Stomach (tissue), 4 donors: ENCODE measurements at regions not wholly inside any gene's neighbourhood (a gene's known extent, or its start where the extent isn't known, plus 50 kb on each side); places are given as distances from the start of the nearest gene placed in this dataset.

ENCODE experiments used
- CTCF ChIP-seq, 7 experiments: fragments of 450-650 bp in 4 of 7; fragments of 200-600 bp in 3 of 7; sonication (generic) in 3 of 7; IDR thresholded peaks; one replicate each; pipeline ENCODE4 v1.5.1; 2016 to 2019; ENCODE audit warnings: antibody characterized with exemption in 7 of 7, control low read depth in 2 of 7, mild to moderate bottlenecking in 1 of 7
- EP300 ChIP-seq: sonication (generic); formaldehyde crosslinking; IDR thresholded peaks from one replicate; pipeline ENCODE4 v1.6.1; 2017; ENCODE audit warnings: antibody characterized with exemption
- POLR2A ChIP-seq, 4 donors: fragments of 450-650 bp; IDR thresholded peaks; one replicate each; pipeline ENCODE4 v1.6.1; 2016; ENCODE audit warnings: antibody characterized with exemption in 4 of 4, control low read depth in 2 of 4, mild to moderate bottlenecking in 1 of 4, moderate library complexity in 1 of 4
- POLR2AphosphoS5 ChIP-seq, 3 donors: sonication (generic); formaldehyde crosslinking; IDR thresholded peaks; one replicate each; pipeline ENCODE4 v1.6.1; 2016; ENCODE audit warnings: antibody characterized with exemption in 3 of 3

GRCh38 chr12:82040987-82041743 lies 282.0 kb upstream of the PPFIA2 start:
- TF ChIP-seq POLR2A (IDR thresholded peaks at IDR 0.05) (no peak), POLR2AphosphoS5 (IDR thresholded peaks at IDR 0.05) (no peak), CTCF (IDR thresholded peaks at IDR 0.05) (no peak), EP300 (no peak)
